H1 (cell line): ENCODE measurements at regions not wholly inside any gene's neighbourhood (a gene's known extent, or its start where the extent isn't known, plus 50 kb on each side); places are given as distances from the start of the nearest gene placed in this dataset.

Experiments used
- CTCF ChIA-PET: fragments of 300-600 bp; sonication (Branson Sonifier 250); formaldehyde crosslinking; loops from one replicate; lab custom pipeline; 2021; ENCODE audit not compliant: partially characterized antibody; lab: Charles Lee
- POLR2A ChIA-PET: fragments of 300-600 bp; sonication (Branson Sonifier 250); formaldehyde crosslinking; loops from one replicate; lab custom pipeline; 2021; ENCODE audit warnings: inconsistent platforms; ENCODE audit not compliant: partially characterized antibody; lab: Charles Lee
- DNase-seq, 2 experiments: peaks; one replicate each; pipeline versions ENCODE4 v3.0.0 to v3.0.0-alpha.2; 2010 to 2022; ENCODE audit warnings: low spot score in 2 of 2, low read depth in 1 of 2, mixed read lengths in 1 of 2
- FAIRE-seq: peaks from 2 replicates; lab custom pipeline; 2011; peaks lifted over from hg19 to GRCh38; lab: Jason Lieb, UNC
- H2AFZ ChIP-seq: 2 replicates; pipeline ENCODE4 v1.8.1; 2012; ENCODE audit warnings: low read length, inconsistent platforms
- H2AK5ac ChIP-seq: 2 replicates; pipeline ENCODE4 v1.6.1; 2013; ENCODE audit warnings: low read depth, low read length
- H2BK120ac ChIP-seq: replicated peaks from 2 replicates; pipeline ENCODE3; 2013; ENCODE audit warnings: low read depth, low read length, inconsistent platforms
- H2BK12ac ChIP-seq: 2 replicates; pipeline ENCODE4 v1.6.1; 2013; ENCODE audit warnings: low read depth, low read length
- H2BK15ac ChIP-seq: 2 replicates; pipeline ENCODE4 v1.6.1; 2013; ENCODE audit warnings: low read length
- H2BK20ac ChIP-seq: 2 replicates; pipeline ENCODE4 v1.6.1; 2013; ENCODE audit warnings: low read length
- H2BK5ac ChIP-seq: 2 replicates; pipeline ENCODE4 v1.6.1; 2013; ENCODE audit warnings: low read depth, low read length
- H3K14ac ChIP-seq: 2 replicates; pipeline ENCODE4 v1.6.1; 2013; ENCODE audit warnings: inconsistent platforms; ENCODE audit not compliant: insufficient read length
- H3K18ac ChIP-seq: 2 replicates; pipeline ENCODE4 v1.6.1; 2013; ENCODE audit warnings: low read length; ENCODE audit errors: extremely low read depth
- H3K23ac ChIP-seq: 2 replicates; pipeline ENCODE4 v1.6.1; 2013; ENCODE audit warnings: inconsistent platforms; ENCODE audit not compliant: insufficient read length
- H3K23me2 ChIP-seq: 2 replicates; pipeline ENCODE4 v1.6.1; 2013; ENCODE audit warnings: low read depth, low read length
- H3K27ac ChIP-seq: 2 replicates; pipeline ENCODE4 v1.6.1; 2011; ENCODE audit warnings: low read depth, low read length, inconsistent platforms
- H3K27me3 ChIP-seq, 4 experiments: replicated peaks in 1 of 4; 1 replicate in 1 of 4; 2 replicates in 3 of 4; pipeline versions ENCODE4 v1.6.1 to v1.8.1; 2011 to 2013; ENCODE audit warnings: low read length in 3 of 4, mild to moderate bottlenecking in 3 of 4, inconsistent platforms in 2 of 4, mixed read lengths in 2 of 4, moderate library complexity in 1 of 4; ENCODE audit not compliant: control insufficient read depth in 3 of 4, insufficient read depth in 3 of 4; ENCODE audit errors: extremely low read depth in 1 of 4
- H3K36me3 ChIP-seq, 4 experiments: 2 replicates each; pipeline versions ENCODE4 v1.6.1 to v1.8.1; 2011 to 2013; ENCODE audit warnings: mild to moderate bottlenecking in 4 of 4, low read length in 3 of 4, moderate library complexity in 2 of 4, control low read depth in 1 of 4, inconsistent platforms in 1 of 4; ENCODE audit not compliant: insufficient read depth in 4 of 4, control insufficient read depth in 2 of 4
- H3K4ac ChIP-seq: replicated peaks from 2 replicates; pipeline ENCODE3; 2013; ENCODE audit warnings: low read length, low read depth, mixed read lengths, inconsistent platforms; ENCODE audit not compliant: insufficient read length
- H3K4me1 ChIP-seq, 4 experiments: replicated peaks in 1 of 4; 1 replicate in 1 of 4; 2 replicates in 3 of 4; pipeline versions ENCODE4 v1.6.1 to v1.8.1; 2011 to 2013; ENCODE audit warnings: low read length in 3 of 4, inconsistent platforms in 2 of 4, mixed read lengths in 1 of 4; ENCODE audit not compliant: insufficient read depth in 4 of 4, control insufficient read depth in 3 of 4
- H3K4me2 ChIP-seq, 2 experiments: 2 replicates each; pipeline versions ENCODE4 v1.6.1 to v1.8.1; 2011 to 2013; ENCODE audit warnings: low read depth in 2 of 2, low read length in 2 of 2, control low read depth in 1 of 2, inconsistent platforms in 1 of 2, mild to moderate bottlenecking in 1 of 2; ENCODE audit not compliant: insufficient read depth in 1 of 2
- H3K4me3 ChIP-seq, 4 experiments: fragments of 200-600, 300-600 bp in 1 of 4; sonication (generic), shearing (Covaris generic), sonication (Bioruptor Twin) in 1 of 4; 2 replicates each; pipeline versions ENCODE4 v1.5.1 to v1.8.1; 2011 to 2016; ENCODE audit warnings: low read length in 4 of 4, low read depth in 3 of 4, control low read depth in 2 of 4, inconsistent platforms in 2 of 4, mild to moderate bottlenecking in 2 of 4, mixed read lengths in 1 of 4, moderate library complexity in 1 of 4; ENCODE audit not compliant: insufficient read depth in 2 of 4; ENCODE audit errors: extremely low read depth in 1 of 4
- H3K56ac ChIP-seq: replicated peaks from 2 replicates; pipeline ENCODE3; 2013; ENCODE audit warnings: low read depth, mild to moderate bottlenecking, mixed read lengths, low read length, inconsistent platforms; ENCODE audit not compliant: insufficient read length
- H3K79me1 ChIP-seq: 2 replicates; pipeline ENCODE4 v1.6.1; 2013; ENCODE audit warnings: low read depth, low read length, control low read depth
- H3K79me2 ChIP-seq, 2 experiments: 2 replicates each; pipeline versions ENCODE4 v1.6.1 to v1.8.1; 2012 to 2013; ENCODE audit warnings: low read length in 2 of 2, mild to moderate bottlenecking in 2 of 2, inconsistent platforms in 1 of 2; ENCODE audit not compliant: insufficient read depth in 2 of 2, control insufficient read depth in 1 of 2
- H3K9ac ChIP-seq, 4 experiments: replicated peaks in 1 of 4; 1 replicate in 1 of 4; 2 replicates in 3 of 4; pipeline versions ENCODE4 v1.6.1 to v1.8.1; 2011 to 2013; ENCODE audit warnings: low read depth in 3 of 4, low read length in 3 of 4, control low read depth in 2 of 4, mild to moderate bottlenecking in 2 of 4, moderate library complexity in 2 of 4, inconsistent platforms in 1 of 4; ENCODE audit errors: extremely low read depth in 1 of 4
- H3K9me3 ChIP-seq, 2 experiments: 2 replicates each; pipeline versions ENCODE4 v1.6.1 to v1.8.1; 2012 to 2013; ENCODE audit warnings: mild to moderate bottlenecking in 2 of 2, moderate library complexity in 2 of 2, control low read depth in 1 of 2, inconsistent platforms in 1 of 2, low read depth in 1 of 2, low read length in 1 of 2, mixed read lengths in 1 of 2; ENCODE audit not compliant: insufficient read depth in 2 of 2
- H4K20me1 ChIP-seq, 2 experiments: replicated peaks in 1 of 2; 2 replicates each; pipeline versions ENCODE3 to v1.8.1; 2011 to 2013; ENCODE audit warnings: inconsistent platforms in 2 of 2, low read length in 2 of 2, mild to moderate bottlenecking in 1 of 2; ENCODE audit not compliant: insufficient read depth in 2 of 2, control insufficient read depth in 1 of 2
- H4K5ac ChIP-seq: 2 replicates; pipeline ENCODE4 v1.6.1; 2013; ENCODE audit warnings: low read length, low read depth, mixed read lengths, inconsistent platforms; ENCODE audit not compliant: insufficient read length
- H4K8ac ChIP-seq: 2 replicates; pipeline ENCODE4 v1.8.0; 2013; ENCODE audit warnings: mild to moderate bottlenecking, moderate library complexity, low read length, inconsistent platforms; ENCODE audit not compliant: insufficient read depth; ENCODE audit errors: extremely low read depth
- H4K91ac ChIP-seq: replicated peaks from 2 replicates; pipeline ENCODE3; 2013; ENCODE audit warnings: low read length, mixed read lengths, inconsistent platforms; ENCODE audit not compliant: insufficient read length
- CREB1 ChIP-seq: IDR thresholded peaks from 2 replicates; pipeline ENCODE4 v1.6.1; 2012; ENCODE audit warnings: inconsistent platforms
- EZH2 ChIP-seq: fragments of 200-600 bp; sonication (generic); IDR thresholded peaks from 2 replicates; pipeline ENCODE4 v1.7.1; 2012; ENCODE audit warnings: low read depth, mild to moderate bottlenecking, moderate library complexity, low read length, inconsistent platforms; ENCODE audit not compliant: severe bottlenecking
- FOSL1 ChIP-seq: IDR thresholded peaks from 2 replicates; pipeline ENCODE4 v1.6.1; 2011; ENCODE audit warnings: mild to moderate bottlenecking, low read depth, low read length, moderate library complexity; ENCODE audit not compliant: insufficient read depth
- TEAD4 ChIP-seq: IDR thresholded peaks from 2 replicates; pipeline ENCODE4 v1.6.1; 2012; ENCODE audit warnings: low read depth, low read length, inconsistent platforms, mixed read lengths
- WGBS, 2 experiments: shearing (Covaris generic) in 1 of 2; methylation state at CpG; one replicate each; pipeline versions ENCODE4 v1.1.6 to v1.1.7; 2013 to 2015; ENCODE audit warnings: low lambda C conversion rate in 2 of 2, mixed read lengths in 2 of 2, inconsistent platforms in 1 of 2, low coverage in 1 of 2, missing lambda C conversion rate in 1 of 2; ENCODE audit not compliant: insufficient replicate concordance in 2 of 2, insufficient coverage in 1 of 2, insufficient read length in 1 of 2; ENCODE audit errors: extremely low coverage in 1 of 2, missing lambda C conversion rate in 1 of 2; 5-methylcytosine and 5-hydroxymethylcytosine counted together

- no peaks in the 10 kb centered on the region for H3K79me1 ChIP-seq
- H3K56ac ChIP-seq = no peak overlapping the region
- H4K91ac ChIP-seq = no peak overlapping the region
- H3K9me3 ChIP-seq = no peaks in the 10 kb centered on the region
- 95% methylated on average over 5 of the region's 5 CpGs; no CpG with 5 or more reads in 1 of the 2 experiments for WGBS, 2 experiments
- no peaks in the 10 kb centered on the region for H3K36me3 ChIP-seq
- no peak for DNase-seq
- ChIA-PET POLR2A (no interaction called here), CTCF (interaction anchor here (1.5 kb wide), 1 partner anchor 10 kb away, joined by 3 read pairs; no protein-coding TSS in a partner anchor)
- TF ChIP-seq TEAD4 = no peak
- no peak for TF ChIP-seq EZH2
- no peak for TF ChIP-seq CREB1
- TF ChIP-seq FOSL1 = no peak
- no peak overlapping the region for H3K4me2 ChIP-seq
- H4K8ac ChIP-seq = no peak overlapping the region
- H3K79me2 ChIP-seq = no peaks in the 10 kb centered on the region
- no peak overlapping the region for H4K5ac ChIP-seq
- no peak overlapping the region for H3K4me3 ChIP-seq
- H3K18ac ChIP-seq = no peak overlapping the region
- no peak overlapping the region for H3K14ac ChIP-seq
- no peak overlapping the region for H3K4ac ChIP-seq
- no peak overlapping the region for H2BK20ac ChIP-seq
- no peak overlapping the region for H2BK120ac ChIP-seq
- H3K27me3 ChIP-seq = no peaks in the 10 kb centered on the region
- H4K20me1 ChIP-seq = no peaks in the 10 kb centered on the region
- H2BK15ac ChIP-seq = no peak overlapping the region
- no peak for FAIRE-seq
- H3K27ac ChIP-seq = no peak overlapping the region
- no peak overlapping the region for H2AFZ ChIP-seq
- H3K9ac ChIP-seq = no peak overlapping the region
- H2AK5ac ChIP-seq = no peak overlapping the region
- H2BK5ac ChIP-seq = no peak overlapping the region
- H2BK12ac ChIP-seq = no peak overlapping the region
- no peak overlapping the region for H3K23ac ChIP-seq
- H3K4me1 ChIP-seq = no peaks in the 10 kb centered on the region
- no peaks in the 10 kb centered on the region for H3K23me2 ChIP-seq
Observed at GRCh38 chr2:5391362-5391761, 300.8 kb upstream of the SOX11 start.
